ENCODE measurements at regions not wholly inside any gene's neighbourhood (a gene's known extent, or its start where the extent isn't known, plus 50 kb on each side); places are given as distances from the start of the nearest gene placed in this dataset.
"Not testable (repeated sequence)": the region's sequence is repeated elsewhere in the genome, so short reads cannot be mapped to it uniquely, and the experiment has no call there.

DNA sequence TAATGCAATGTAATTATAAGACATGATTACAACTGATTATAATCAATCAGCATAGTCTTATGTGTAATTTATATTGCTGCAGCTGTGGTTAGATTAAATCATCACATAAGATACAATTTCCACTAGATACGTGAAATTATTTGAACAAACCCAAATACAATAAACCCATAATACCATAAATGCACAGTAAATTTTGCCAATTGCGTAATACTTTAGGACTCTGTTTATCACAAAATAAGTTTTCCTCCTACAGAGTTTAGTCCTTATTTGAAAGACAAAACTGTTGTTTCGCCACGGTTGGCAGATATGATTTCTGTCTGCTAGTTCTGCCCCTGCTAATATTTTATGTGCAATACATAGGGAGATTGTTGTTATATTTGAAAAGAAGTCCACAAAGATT, 895.9 kb upstream of the ADGRL4 start:
- no peak overlapping the region for H3K4me3 ChIP-seq (replicated peaks; ENCODE audit: insufficient read depth, low read length)
- TF ChIP-seq POLR2AphosphoS5 (IDR thresholded peaks at IDR 0.05; ENCODE audit: low read depth) (no peak), SPI1 (IDR thresholded peaks at IDR 0.05; ENCODE audit: borderline replicate concordance, low read depth) (no peak), GABPA (IDR thresholded peaks at IDR 0.05; ENCODE audit: low read depth) (no peak)
- TF ChIP-seq, protein P1, sequence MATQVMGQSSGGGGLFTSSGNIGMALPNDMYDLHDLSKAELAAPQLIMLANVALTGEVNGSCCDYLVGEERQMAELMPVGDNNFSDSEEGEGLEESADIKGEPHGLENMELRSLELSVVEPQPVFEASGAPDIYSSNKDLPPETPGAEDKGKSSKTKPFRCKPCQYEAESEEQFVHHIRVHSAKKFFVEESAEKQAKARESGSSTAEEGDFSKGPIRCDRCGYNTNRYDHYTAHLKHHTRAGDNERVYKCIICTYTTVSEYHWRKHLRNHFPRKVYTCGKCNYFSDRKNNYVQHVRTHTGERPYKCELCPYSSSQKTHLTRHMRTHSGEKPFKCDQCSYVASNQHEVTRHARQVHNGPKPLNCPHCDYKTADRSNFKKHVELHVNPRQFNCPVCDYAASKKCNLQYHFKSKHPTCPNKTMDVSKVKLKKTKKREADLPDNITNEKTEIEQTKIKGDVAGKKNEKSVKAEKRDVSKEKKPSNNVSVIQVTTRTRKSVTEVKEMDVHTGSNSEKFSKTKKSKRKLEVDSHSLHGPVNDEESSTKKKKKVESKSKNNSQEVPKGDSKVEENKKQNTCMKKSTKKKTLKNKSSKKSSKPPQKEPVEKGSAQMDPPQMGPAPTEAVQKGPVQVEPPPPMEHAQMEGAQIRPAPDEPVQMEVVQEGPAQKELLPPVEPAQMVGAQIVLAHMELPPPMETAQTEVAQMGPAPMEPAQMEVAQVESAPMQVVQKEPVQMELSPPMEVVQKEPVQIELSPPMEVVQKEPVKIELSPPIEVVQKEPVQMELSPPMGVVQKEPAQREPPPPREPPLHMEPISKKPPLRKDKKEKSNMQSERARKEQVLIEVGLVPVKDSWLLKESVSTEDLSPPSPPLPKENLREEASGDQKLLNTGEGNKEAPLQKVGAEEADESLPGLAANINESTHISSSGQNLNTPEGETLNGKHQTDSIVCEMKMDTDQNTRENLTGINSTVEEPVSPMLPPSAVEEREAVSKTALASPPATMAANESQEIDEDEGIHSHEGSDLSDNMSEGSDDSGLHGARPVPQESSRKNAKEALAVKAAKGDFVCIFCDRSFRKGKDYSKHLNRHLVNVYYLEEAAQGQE (IDR thresholded peaks at IDR 0.05; ENCODE audit: insufficient replicate concordance, low read depth) = no peak
- no peak for DNase-seq (ENCODE audit: low read depth in 1 of 2, low spot score in 1 of 2)
- no peak overlapping the region for H3K27ac ChIP-seq (replicated peaks)
- no peaks in the 10 kb centered on the region for H3K27me3 ChIP-seq (ENCODE audit: insufficient read depth, poor library complexity, severe bottlenecking)

DNA sequence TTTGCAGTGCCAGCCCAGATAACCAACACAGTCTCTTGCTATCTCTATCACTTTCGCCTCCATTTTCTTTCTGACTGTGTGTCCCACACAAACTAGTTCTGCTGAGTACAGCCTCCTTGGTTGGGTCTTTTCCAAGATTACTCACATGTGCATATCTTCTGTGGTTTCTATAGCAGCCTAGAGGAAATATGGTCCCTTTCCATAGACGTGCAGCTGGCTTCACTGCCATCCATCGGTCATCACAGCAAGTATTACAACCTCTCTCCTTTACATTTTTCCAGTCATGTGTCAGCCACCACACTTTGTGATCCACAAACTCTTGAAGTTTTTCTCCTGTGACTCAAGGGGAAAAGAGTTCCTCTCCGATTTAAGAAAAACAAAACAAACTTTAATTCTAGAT, 893.4 kb upstream of the ADGRL4 start:
- Histone ChIP-seq H3K27me3 (ENCODE audit: insufficient read depth, poor library complexity, severe bottlenecking) (no peaks in the 10 kb centered on the region), H3K27ac (replicated peaks) (no peak overlapping the region), H3K4me3 (replicated peaks; ENCODE audit: insufficient read depth, low read length) (no peak overlapping the region)
- no peak for DNase-seq (ENCODE audit: low read depth in 1 of 2, low spot score in 1 of 2)
- TF ChIP-seq, protein P2, sequence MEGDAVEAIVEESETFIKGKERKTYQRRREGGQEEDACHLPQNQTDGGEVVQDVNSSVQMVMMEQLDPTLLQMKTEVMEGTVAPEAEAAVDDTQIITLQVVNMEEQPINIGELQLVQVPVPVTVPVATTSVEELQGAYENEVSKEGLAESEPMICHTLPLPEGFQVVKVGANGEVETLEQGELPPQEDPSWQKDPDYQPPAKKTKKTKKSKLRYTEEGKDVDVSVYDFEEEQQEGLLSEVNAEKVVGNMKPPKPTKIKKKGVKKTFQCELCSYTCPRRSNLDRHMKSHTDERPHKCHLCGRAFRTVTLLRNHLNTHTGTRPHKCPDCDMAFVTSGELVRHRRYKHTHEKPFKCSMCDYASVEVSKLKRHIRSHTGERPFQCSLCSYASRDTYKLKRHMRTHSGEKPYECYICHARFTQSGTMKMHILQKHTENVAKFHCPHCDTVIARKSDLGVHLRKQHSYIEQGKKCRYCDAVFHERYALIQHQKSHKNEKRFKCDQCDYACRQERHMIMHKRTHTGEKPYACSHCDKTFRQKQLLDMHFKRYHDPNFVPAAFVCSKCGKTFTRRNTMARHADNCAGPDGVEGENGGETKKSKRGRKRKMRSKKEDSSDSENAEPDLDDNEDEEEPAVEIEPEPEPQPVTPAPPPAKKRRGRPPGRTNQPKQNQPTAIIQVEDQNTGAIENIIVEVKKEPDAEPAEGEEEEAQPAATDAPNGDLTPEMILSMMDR (IDR thresholded peaks at IDR 0.05; ENCODE audit: insufficient read depth, low read length) = no peak
- TF ChIP-seq SPI1 (IDR thresholded peaks at IDR 0.05; ENCODE audit: borderline replicate concordance, low read depth) (no peak), GABPA (IDR thresholded peaks at IDR 0.05; ENCODE audit: low read depth) (no peak), POLR2AphosphoS5 (IDR thresholded peaks at IDR 0.05; ENCODE audit: low read depth) (no peak)

DNA sequence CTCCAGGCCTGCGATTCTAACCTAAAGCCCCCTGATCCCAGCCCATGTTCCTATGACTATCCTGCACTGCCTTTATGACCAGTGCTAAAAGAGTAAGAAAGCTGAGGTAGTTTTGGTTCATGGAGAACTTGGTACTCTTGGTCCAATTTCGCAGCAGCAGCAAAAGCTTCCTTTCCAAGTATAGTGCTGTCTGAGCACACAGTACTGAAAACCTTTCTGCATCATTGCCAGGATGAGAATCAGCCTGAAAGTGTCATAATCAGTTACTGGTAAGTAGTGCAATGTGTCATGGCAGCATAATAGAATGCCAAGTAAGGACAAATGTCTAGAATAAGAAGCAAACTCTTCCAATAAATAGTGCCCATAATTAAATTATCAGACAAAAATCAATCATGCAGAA, 889.6 kb upstream of the ADGRL4 start:
- DNase-seq (ENCODE audit: low read depth in 1 of 2, low spot score in 1 of 2) = no peak
- Histone ChIP-seq H3K4me3 (replicated peaks; ENCODE audit: insufficient read depth, low read length) (no peak overlapping the region), H3K27ac (replicated peaks) (no peak overlapping the region), H3K27me3 (ENCODE audit: insufficient read depth, poor library complexity, severe bottlenecking) (no peaks in the 10 kb centered on the region)
- TF ChIP-seq, protein P2 (IDR thresholded peaks at IDR 0.05; ENCODE audit: insufficient read depth, low read length) = no peak
- TF ChIP-seq POLR2AphosphoS5 (IDR thresholded peaks at IDR 0.05; ENCODE audit: low read depth) (no peak), SPI1 (IDR thresholded peaks at IDR 0.05; ENCODE audit: borderline replicate concordance, low read depth) (no peak), GABPA (IDR thresholded peaks at IDR 0.05; ENCODE audit: low read depth) (no peak)
- TF ChIP-seq, protein P1 (IDR thresholded peaks at IDR 0.05; ENCODE audit: insufficient replicate concordance, low read depth) = no peak

DNA sequence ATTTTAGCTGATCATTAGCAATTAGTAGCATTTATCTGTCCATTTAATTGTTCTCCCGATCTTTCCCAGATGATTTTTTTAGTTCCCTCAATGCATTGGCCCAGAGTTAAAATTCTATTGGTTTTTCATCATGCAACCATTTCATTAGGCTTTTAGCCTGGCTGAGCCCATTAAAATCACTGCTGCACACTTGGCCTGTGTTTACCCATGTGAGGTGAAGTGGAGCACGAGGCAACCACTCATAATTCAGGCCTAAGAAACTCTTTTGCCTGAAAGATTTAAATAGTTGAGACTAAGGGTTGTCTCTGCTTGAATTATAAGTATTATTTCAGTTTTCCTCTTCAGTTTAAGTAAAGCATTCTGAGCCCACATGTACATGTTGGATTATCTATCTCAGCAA, 889.0 kb upstream of the ADGRL4 start:
- Histone ChIP-seq H3K27me3 (ENCODE audit: insufficient read depth, poor library complexity, severe bottlenecking) (no peaks in the 10 kb centered on the region), H3K27ac (replicated peaks) (no peak overlapping the region), H3K4me3 (replicated peaks; ENCODE audit: insufficient read depth, low read length) (no peak overlapping the region)
- TF ChIP-seq GABPA (IDR thresholded peaks at IDR 0.05; ENCODE audit: low read depth) (no peak), POLR2AphosphoS5 (IDR thresholded peaks at IDR 0.05; ENCODE audit: low read depth) (no peak), SPI1 (IDR thresholded peaks at IDR 0.05; ENCODE audit: borderline replicate concordance, low read depth) (no peak)
- TF ChIP-seq, protein P2 (IDR thresholded peaks at IDR 0.05; ENCODE audit: insufficient read depth, low read length) = no peak
- TF ChIP-seq, protein P1 (IDR thresholded peaks at IDR 0.05; ENCODE audit: insufficient replicate concordance, low read depth) = no peak
- no peak for DNase-seq (ENCODE audit: low read depth in 1 of 2, low spot score in 1 of 2)

DNA sequence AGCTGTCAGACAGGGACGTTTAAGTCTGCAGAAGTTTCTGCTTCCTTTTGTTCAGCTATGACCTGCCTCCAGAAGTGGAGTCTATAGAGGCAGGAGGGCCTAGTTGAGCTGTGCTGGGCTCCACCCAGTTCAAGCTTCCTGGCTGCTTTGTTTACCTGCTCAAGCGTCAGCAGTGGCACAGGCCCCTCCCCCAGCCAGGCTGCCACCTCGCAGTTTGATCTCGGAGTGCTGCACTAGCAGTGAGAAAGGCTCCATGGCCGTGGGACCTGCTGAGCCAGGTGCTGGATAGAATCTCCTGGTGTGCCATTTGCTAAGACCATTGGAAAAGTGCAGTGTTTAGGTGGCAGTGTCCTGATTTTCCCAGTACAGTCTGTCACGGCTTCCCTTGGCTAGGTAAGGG, 887.6 kb upstream of the ADGRL4 start:
- H3K27me3 ChIP-seq (ENCODE audit: insufficient read depth, poor library complexity, severe bottlenecking); DNase-seq (ENCODE audit: low read depth in 1 of 2, low spot score in 1 of 2); H3K27ac ChIP-seq (replicated peaks); H3K4me3 ChIP-seq (replicated peaks; ENCODE audit: insufficient read depth, low read length): not testable (repeated sequence)
